HG03521 (cell line): ENCODE measurements at regions not wholly inside any gene's neighbourhood (a gene's known extent, or its start where the extent isn't known, plus 50 kb on each side); places are given as distances from the start of the nearest gene placed in this dataset.

ENCODE experiments used
- ATAC-seq: cut with Tn5 transposase; IDR thresholded peaks from one replicate; pipeline ENCODE4 v1.9.1; 2021; ENCODE audit warnings: mild to moderate bottlenecking, moderate library complexity; ENCODE audit not compliant: unreplicated experiment

- ATAC-seq, result peak; percentile 63
Observed at GRCh38 chr18:56235481-56236013, 402.8 kb downstream of the TXNL1 start.

- no peak for ATAC-seq
Observed at GRCh38 chr18:56235071-56235470, 403.3 kb downstream of the TXNL1 start.

- ATAC-seq, result no peak
Observed at GRCh38 chr18:56233595-56233994, 404.8 kb downstream of the TXNL1 start.

GRCh38 chr18:56226025-56226424 lies 412.4 kb downstream of the TXNL1 start:
- ATAC-seq, result no peak

GRCh38 chr18:56224669-56225561 lies 413.5 kb downstream of the TXNL1 start:
- ATAC-seq, result no peak

- ATAC-seq, result no peak
Observed at GRCh38 chr18:56221195-56222065, 417.0 kb downstream of the TXNL1 start.

- no peak for ATAC-seq
Observed at GRCh38 chr18:56217406-56217805, 421.0 kb downstream of the TXNL1 start.

GRCh38 chr18:56214706-56215105 lies 423.7 kb downstream of the TXNL1 start:
- no peak for ATAC-seq

- ATAC-seq, result no peak
Observed at GRCh38 chr18:56210520-56210919, 427.9 kb downstream of the TXNL1 start.

- ATAC-seq, result no peak
Observed at GRCh38 chr18:56207989-56208388, 430.4 kb downstream of the TXNL1 start.

- ATAC-seq, result no peak
Observed at GRCh38 chr18:56204052-56204451, 434.3 kb downstream of the TXNL1 start.

GRCh38 chr18:56202678-56203077 lies 435.7 kb downstream of the TXNL1 start:
- no peak for ATAC-seq

- ATAC-seq, result no peak
Observed at GRCh38 chr18:56200381-56200911, 437.9 kb downstream of the TXNL1 start.

- no peak for ATAC-seq
Observed at GRCh38 chr18:56199580-56200330, 438.6 kb downstream of the TXNL1 start.

GRCh38 chr18:56197241-56197859 lies 441.0 kb downstream of the TXNL1 start:
- ATAC-seq, result no peak

- no peak for ATAC-seq
Observed at GRCh38 chr18:56196495-56197225, 441.7 kb downstream of the TXNL1 start.

GRCh38 chr18:56191334-56191733 lies 447.1 kb downstream of the TXNL1 start:
- no peak for ATAC-seq

- no peak for ATAC-seq
Observed at GRCh38 chr18:56189615-56190014, 448.8 kb downstream of the TXNL1 start.

- ATAC-seq, result no peak
Observed at GRCh38 chr18:56188529-56189275, 449.7 kb downstream of the TXNL1 start.
